ENCODE measurements at regions not wholly inside any gene's neighbourhood (a gene's known extent, or its start where the extent isn't known, plus 50 kb on each side); places are given as distances from the start of the nearest gene placed in this dataset.

DNA sequence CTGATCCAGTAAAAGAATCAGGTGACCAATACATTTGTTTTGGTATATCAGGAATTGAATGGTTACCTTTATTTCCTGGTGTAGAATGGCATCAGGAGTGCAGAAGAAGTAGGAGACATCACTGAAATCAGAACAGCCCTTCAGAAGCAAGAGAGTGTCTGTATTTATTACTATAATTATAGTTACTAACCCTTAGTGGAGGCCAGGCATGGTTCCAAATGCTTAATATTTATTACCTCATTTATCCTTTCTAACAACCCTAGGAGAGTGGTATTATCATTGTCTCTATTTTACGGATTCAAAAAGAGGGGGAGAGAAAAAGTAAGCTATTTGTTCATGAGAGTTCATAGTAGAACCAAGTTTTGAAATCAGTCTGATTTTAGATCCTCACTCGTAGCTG, 1292.9 kb downstream of the PCDH9 start:
- TF ChIP-seq, protein P1, sequence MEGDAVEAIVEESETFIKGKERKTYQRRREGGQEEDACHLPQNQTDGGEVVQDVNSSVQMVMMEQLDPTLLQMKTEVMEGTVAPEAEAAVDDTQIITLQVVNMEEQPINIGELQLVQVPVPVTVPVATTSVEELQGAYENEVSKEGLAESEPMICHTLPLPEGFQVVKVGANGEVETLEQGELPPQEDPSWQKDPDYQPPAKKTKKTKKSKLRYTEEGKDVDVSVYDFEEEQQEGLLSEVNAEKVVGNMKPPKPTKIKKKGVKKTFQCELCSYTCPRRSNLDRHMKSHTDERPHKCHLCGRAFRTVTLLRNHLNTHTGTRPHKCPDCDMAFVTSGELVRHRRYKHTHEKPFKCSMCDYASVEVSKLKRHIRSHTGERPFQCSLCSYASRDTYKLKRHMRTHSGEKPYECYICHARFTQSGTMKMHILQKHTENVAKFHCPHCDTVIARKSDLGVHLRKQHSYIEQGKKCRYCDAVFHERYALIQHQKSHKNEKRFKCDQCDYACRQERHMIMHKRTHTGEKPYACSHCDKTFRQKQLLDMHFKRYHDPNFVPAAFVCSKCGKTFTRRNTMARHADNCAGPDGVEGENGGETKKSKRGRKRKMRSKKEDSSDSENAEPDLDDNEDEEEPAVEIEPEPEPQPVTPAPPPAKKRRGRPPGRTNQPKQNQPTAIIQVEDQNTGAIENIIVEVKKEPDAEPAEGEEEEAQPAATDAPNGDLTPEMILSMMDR (IDR thresholded peaks at IDR 0.05; ENCODE audit: insufficient read depth, low read length, poor library complexity, severe bottlenecking), result no peak
- no peak for TF ChIP-seq EZH2phosphoT487 (conservative IDR thresholded peaks at IDR 0.05; ENCODE audit: low read length)

Measured in SU-DHL-6 (cell line).